HEK293 (cell line): ENCODE measurements at regions not wholly inside any gene's neighbourhood (a gene's known extent, or its start where the extent isn't known, plus 50 kb on each side); places are given as distances from the start of the nearest gene placed in this dataset.
"Not testable (repeated sequence)": the region's sequence is repeated elsewhere in the genome, so short reads cannot be mapped to it uniquely, and the experiment has no call there.

Source experiments
- CTCF ChIP-seq: fragments of 450-650 bp; formaldehyde crosslinking; IDR thresholded peaks from 2 replicates; pipeline ENCODE4 v1.5.1; 2016; ENCODE audit warnings: missing biosample characterization, missing genetic modification characterization
- ELK4 ChIP-seq: IDR thresholded peaks from 2 replicates; pipeline ENCODE4 v1.6.1; 2011; ENCODE audit warnings: mild to moderate bottlenecking, low read depth, low read length, borderline replicate concordance
- ZNF202 ChIP-seq: fragments of 450-650 bp; formaldehyde crosslinking; IDR thresholded peaks from 2 replicates; pipeline ENCODE4 v1.5.1; 2016; ENCODE audit warnings: missing biosample characterization, missing genetic modification characterization, borderline replicate concordance
- ZNF292 ChIP-seq: fragments of 450-650 bp; formaldehyde crosslinking; IDR thresholded peaks from 2 replicates; pipeline ENCODE4 v1.5.1; 2016; ENCODE audit warnings: low read depth, missing biosample characterization, missing genetic modification characterization, borderline replicate concordance
- ZNF560 ChIP-seq: fragments of 450-650 bp; formaldehyde crosslinking; IDR thresholded peaks from 2 replicates; pipeline ENCODE4 v1.5.1; 2017; ENCODE audit warnings: missing biosample characterization, missing genetic modification characterization, borderline replicate concordance

DNA sequence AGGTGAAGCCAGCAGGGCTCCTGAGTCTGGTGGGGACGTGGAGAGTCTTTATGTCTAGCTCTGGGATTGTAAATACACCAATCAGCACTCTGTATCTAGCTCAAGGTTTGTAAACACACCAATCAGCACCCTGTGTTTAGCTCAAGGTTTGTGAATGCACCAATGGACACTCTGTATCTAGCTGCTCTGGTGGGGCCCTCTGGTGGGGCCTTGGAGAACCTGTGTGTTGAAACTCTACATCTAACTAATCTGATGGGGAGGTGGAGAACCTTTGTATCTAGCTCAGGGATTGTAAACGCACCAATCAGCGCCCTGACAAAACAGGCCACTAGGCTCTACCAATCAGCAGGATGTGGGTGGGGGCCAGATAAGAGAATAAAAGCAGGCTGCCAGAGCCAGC is 240.6 kb upstream of the PTGER4 start:
- TF ChIP-seq CTCF (tag by site-specific recombination); ZNF202 (tag by site-specific recombination); ELK4; ZNF560 (tag by site-specific recombination); ZNF292 (tag by site-specific recombination): not testable (repeated sequence)
